ENCODE measurements at regions not wholly inside any gene's neighbourhood (a gene's known extent, or its start where the extent isn't known, plus 50 kb on each side); places are given as distances from the start of the nearest gene placed in this dataset.

GRCh38 chr12:38585086-38585485 is 268.5 kb downstream of the ALG10B start:
- Mint-ChIP-seq H3K4me1 (no peaks in the 10 kb centered on the region), H3K36me3 (no peaks in the 10 kb centered on the region), H3K27ac (no peak overlapping the region), H3K27me3 (no peaks in the 10 kb centered on the region), H3K4me3 (no peak overlapping the region), H3K9me3 (peaks cover 2 to 13% (median 4%) of the 10 kb centered on the region in 3 donors)

GRCh38 chr12:38586789-38587188 is 270.2 kb downstream of the ALG10B start:
- H3K27ac Mint-ChIP-seq: no peak overlapping the region
- no peaks in the 10 kb centered on the region for H3K36me3 Mint-ChIP-seq
- H3K4me1 Mint-ChIP-seq: no peaks in the 10 kb centered on the region
- H3K4me3 Mint-ChIP-seq: no peak overlapping the region
- peaks cover 2 to 14% (median 4%) of the 10 kb centered on the region in 3 donors for H3K9me3 Mint-ChIP-seq
- H3K27me3 Mint-ChIP-seq: no peaks in the 10 kb centered on the region

- Mint-ChIP-seq H3K4me3 (no peak overlapping the region), H3K27me3 (no peaks in the 10 kb centered on the region), H3K4me1 (no peaks in the 10 kb centered on the region), H3K36me3 (no peaks in the 10 kb centered on the region), H3K9me3 (peaks cover 2 to 17% (median 4%) of the 10 kb centered on the region in 3 donors), H3K27ac (no peak overlapping the region)
These were observed 271.0 kb downstream of the ALG10B start for GRCh38 chr12:38587594-38587993.

GRCh38 chr12:38588624-38589305 is 272.2 kb downstream of the ALG10B start:
- no peak overlapping the region for H3K4me3 Mint-ChIP-seq
- H3K9me3 Mint-ChIP-seq: peaks cover 0 to 17% (median 3%) of the 10 kb centered on the region in 3 donors
- H3K4me1 Mint-ChIP-seq: no peaks in the 10 kb centered on the region
- no peaks in the 10 kb centered on the region for H3K36me3 Mint-ChIP-seq
- H3K27me3 Mint-ChIP-seq: no peaks in the 10 kb centered on the region
- no peak overlapping the region for H3K27ac Mint-ChIP-seq

GRCh38 chr12:38589306-38589632 is 272.7 kb downstream of the ALG10B start:
- Mint-ChIP-seq H3K27ac (no peak overlapping the region), H3K36me3 (no peaks in the 10 kb centered on the region), H3K27me3 (no peaks in the 10 kb centered on the region), H3K9me3 (peaks cover 0 to 17% (median 4%) of the 10 kb centered on the region in 3 donors), H3K4me1 (no peaks in the 10 kb centered on the region), H3K4me3 (no peak overlapping the region)

- Mint-ChIP-seq H3K27me3 (no peaks in the 10 kb centered on the region), H3K4me1 (no peaks in the 10 kb centered on the region), H3K4me3 (no peak overlapping the region), H3K27ac (no peak overlapping the region), H3K36me3 (peaks cover 5% of the 10 kb centered on the region), H3K9me3 (peaks cover 0 to 25% (median 6%) of the 10 kb centered on the region in 3 donors)
These were observed 285.4 kb downstream of the ALG10B start for GRCh38 chr12:38601949-38602348.

Measured in IgD-negative memory B cell (primary cell).